Progenitor cell of endocrine pancreas (in vitro differentiated cells): ENCODE measurements at regions not wholly inside any gene's neighbourhood (a gene's known extent, or its start where the extent isn't known, plus 50 kb on each side); places are given as distances from the start of the nearest gene placed in this dataset.

Source experiments
- DNase-seq: peaks from one replicate; pipeline ENCODE4 v3.0.0; 2021; ENCODE audit warnings: low spot score; ENCODE audit not compliant: unreplicated experiment
- H3K27ac Mint-ChIP-seq: 2 replicates; pipeline ENCODE4 v1.8.0; 2021; ENCODE audit warnings: mild to moderate bottlenecking, moderate library complexity, mixed read lengths
- H3K27me3 Mint-ChIP-seq: 2 replicates; pipeline ENCODE4 v1.8.0; 2021; ENCODE audit warnings: mixed read lengths
- H3K36me3 Mint-ChIP-seq: 2 replicates; pipeline ENCODE4 v1.8.0; 2022; ENCODE audit warnings: mixed read lengths; ENCODE audit not compliant: insufficient read depth
- H3K4me1 Mint-ChIP-seq: 2 replicates; pipeline ENCODE4 v1.8.0; 2021; ENCODE audit warnings: low read depth, mixed read lengths
- H3K4me3 Mint-ChIP-seq: 2 replicates; pipeline ENCODE4 v1.8.0; 2021; ENCODE audit warnings: low read depth, mild to moderate bottlenecking, moderate library complexity, mixed read lengths
- H3K9me3 Mint-ChIP-seq: 2 replicates; pipeline ENCODE4 v1.8.0; 2021; ENCODE audit warnings: low read depth, mixed read lengths
- TF ChIP-seq, protein P1 (sequence below): fragments of 200-600 bp; sonication (generic); IDR thresholded peaks from one replicate; pipeline ENCODE4 v1.5.0; 2021; ENCODE audit warnings: antibody characterized with exemption, mild to moderate bottlenecking; ENCODE audit not compliant: unreplicated experiment

DNA sequence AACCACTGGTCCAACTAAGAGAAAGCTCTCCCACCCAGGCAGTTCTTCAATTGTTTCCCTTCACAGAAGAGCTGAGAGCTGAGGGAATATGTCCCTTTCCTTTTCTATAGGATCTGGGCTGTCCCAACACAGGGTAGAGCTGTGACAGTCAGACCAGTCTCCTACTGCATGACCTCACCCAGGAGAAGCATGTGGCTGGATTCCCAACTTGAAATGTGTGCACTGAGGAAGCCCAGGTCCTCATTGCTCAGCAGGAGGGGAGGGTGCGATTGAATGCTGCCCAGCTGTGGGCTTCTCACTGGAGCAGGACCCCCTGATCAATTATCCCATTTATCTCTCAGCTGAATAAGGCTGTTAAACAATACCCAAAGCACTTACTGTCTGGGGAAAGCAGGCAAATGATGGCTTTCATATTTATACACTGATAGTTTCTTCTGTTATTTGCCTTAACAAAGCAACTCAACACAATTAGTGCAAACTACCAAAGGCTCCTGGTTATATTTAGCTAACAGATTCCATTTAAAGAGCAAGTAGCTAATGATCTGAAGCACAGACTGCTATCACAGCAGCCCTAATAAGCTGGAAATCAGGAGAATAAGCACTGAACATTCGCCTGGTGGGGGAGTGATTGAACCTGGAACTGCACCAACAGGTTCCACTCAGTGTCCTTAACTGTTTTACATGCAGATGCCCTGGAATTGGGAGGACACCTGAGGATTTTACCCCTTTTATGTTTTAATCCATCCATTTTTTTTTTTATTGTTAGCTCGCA lies 508.8 kb downstream of the CCSER2 start:
- Mint-ChIP-seq H3K9me3 (no peaks in the 10 kb centered on the region), H3K27ac (peak overlapping the region; percentile 95), H3K4me1 (peaks cover 21% of the 10 kb centered on the region), H3K27me3 (no peaks in the 10 kb centered on the region), H3K36me3 (no peaks in the 10 kb centered on the region), H3K4me3 (no peak overlapping the region)
- DNase-seq: peak; percentile 30
- TF ChIP-seq, protein P1, sequence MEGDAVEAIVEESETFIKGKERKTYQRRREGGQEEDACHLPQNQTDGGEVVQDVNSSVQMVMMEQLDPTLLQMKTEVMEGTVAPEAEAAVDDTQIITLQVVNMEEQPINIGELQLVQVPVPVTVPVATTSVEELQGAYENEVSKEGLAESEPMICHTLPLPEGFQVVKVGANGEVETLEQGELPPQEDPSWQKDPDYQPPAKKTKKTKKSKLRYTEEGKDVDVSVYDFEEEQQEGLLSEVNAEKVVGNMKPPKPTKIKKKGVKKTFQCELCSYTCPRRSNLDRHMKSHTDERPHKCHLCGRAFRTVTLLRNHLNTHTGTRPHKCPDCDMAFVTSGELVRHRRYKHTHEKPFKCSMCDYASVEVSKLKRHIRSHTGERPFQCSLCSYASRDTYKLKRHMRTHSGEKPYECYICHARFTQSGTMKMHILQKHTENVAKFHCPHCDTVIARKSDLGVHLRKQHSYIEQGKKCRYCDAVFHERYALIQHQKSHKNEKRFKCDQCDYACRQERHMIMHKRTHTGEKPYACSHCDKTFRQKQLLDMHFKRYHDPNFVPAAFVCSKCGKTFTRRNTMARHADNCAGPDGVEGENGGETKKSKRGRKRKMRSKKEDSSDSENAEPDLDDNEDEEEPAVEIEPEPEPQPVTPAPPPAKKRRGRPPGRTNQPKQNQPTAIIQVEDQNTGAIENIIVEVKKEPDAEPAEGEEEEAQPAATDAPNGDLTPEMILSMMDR: no peak

DNA sequence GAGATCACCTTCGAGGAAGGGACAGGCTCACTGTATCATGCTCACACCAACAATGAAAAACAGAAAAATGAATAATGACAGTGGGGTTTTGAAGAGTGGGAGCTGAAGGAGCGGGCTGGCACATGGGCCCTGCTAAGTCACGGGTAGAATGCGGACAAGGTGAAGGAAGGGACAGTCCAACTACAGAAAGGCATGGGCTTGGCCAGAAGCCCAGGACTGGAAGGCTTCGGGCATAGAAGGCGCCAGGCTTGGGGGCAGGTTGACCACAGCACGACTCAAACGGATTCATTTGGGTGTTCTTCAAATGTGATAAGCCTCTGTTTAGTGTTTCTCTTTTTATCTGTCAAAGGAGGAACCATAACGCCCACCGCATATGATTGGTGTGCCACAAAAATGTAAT lies 509.5 kb downstream of the CCSER2 start:
- Mint-ChIP-seq H3K9me3 (no peaks in the 10 kb centered on the region), H3K36me3 (no peaks in the 10 kb centered on the region), H3K4me3 (no peak overlapping the region), H3K27me3 (no peaks in the 10 kb centered on the region), H3K4me1 (peaks cover 24% of the 10 kb centered on the region), H3K27ac (peak overlapping the region; percentile 95)
- TF ChIP-seq, protein P1: no peak
- DNase-seq: no peak

DNA sequence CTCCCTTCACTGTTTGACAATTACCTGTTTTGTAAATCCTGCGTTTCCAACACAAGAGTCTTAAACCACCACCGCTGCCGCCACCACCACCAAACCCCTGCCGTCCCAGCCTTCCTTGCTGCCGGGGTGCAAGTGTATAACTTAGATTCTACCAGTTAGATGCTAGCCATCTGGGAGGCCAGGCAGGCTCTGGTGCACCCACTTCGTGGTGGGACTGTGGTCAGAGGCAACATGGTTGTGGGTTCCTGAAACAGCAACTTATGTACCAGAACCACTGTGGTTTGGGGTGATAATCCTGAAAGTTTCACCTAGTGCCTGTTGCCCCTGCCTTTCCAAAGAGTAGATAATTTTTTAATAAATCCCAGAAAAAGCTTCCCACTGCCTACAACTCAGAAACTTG lies 510.5 kb downstream of the CCSER2 start:
- TF ChIP-seq, protein P1: no peak
- H3K27ac Mint-ChIP-seq: no peak overlapping the region
- no peak overlapping the region for H3K4me3 Mint-ChIP-seq
- H3K36me3 Mint-ChIP-seq: no peaks in the 10 kb centered on the region
- H3K27me3 Mint-ChIP-seq: no peaks in the 10 kb centered on the region
- H3K9me3 Mint-ChIP-seq: no peaks in the 10 kb centered on the region
- DNase-seq: no peak
- peaks cover 24% of the 10 kb centered on the region for H3K4me1 Mint-ChIP-seq

DNA sequence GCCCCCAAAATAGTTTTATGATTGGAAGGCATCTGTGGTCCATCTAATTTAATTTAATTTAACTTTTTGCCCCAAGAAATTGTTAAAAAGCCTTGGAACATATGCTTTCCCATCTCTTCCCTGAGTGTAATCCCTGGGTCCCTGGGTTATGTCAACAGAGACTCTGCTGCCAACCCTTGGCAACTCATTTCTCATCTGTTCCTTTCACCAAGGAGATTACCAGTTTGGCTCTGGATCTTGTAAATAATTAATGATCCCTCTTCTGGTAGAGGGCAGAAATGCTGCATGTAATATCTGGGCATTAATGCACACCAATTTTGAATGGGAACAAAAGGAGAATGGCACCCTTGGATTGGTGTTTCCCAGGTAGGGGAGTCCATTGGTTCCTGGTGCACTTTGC lies 514.2 kb downstream of the CCSER2 start:
- no peak for DNase-seq
- no peaks in the 10 kb centered on the region for H3K27me3 Mint-ChIP-seq
- H3K27ac Mint-ChIP-seq: no peak overlapping the region
- H3K36me3 Mint-ChIP-seq: no peaks in the 10 kb centered on the region
- no peak overlapping the region for H3K4me3 Mint-ChIP-seq
- H3K9me3 Mint-ChIP-seq: no peaks in the 10 kb centered on the region
- TF ChIP-seq, protein P1: no peak
- peaks cover 15% of the 10 kb centered on the region for H3K4me1 Mint-ChIP-seq

DNA sequence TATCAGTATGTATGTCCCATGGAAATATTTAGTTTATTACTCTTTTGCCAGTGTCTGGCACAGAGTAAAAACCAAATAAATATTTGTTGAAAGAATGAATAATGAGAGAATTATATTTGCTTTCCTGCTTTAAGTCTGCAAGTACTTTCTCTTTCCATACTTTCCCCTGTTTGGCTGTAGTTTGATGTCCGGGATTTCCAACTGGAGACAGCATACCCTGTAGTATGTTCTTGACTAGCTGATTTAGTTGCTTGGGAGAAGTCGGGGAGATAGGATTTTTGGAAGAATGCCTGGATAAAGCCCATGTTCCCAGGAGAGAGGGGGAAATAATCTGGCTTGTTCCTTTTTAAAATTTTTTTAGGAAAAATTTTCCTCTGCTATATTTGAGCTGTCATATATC lies 516.1 kb downstream of the CCSER2 start:
- no peaks in the 10 kb centered on the region for H3K9me3 Mint-ChIP-seq
- no peaks in the 10 kb centered on the region for H3K27me3 Mint-ChIP-seq
- H3K4me3 Mint-ChIP-seq: no peak overlapping the region
- TF ChIP-seq, protein P1: no peak
- no peak for DNase-seq
- peaks cover 7% of the 10 kb centered on the region for H3K4me1 Mint-ChIP-seq
- H3K36me3 Mint-ChIP-seq: no peaks in the 10 kb centered on the region
- H3K27ac Mint-ChIP-seq: no peak overlapping the region
